HL-60 (cell line): ENCODE measurements at regions not wholly inside any gene's neighbourhood (a gene's known extent, or its start where the extent isn't known, plus 50 kb on each side); places are given as distances from the start of the nearest gene placed in this dataset.

Source experiments
- GABPA ChIP-seq: IDR thresholded peaks from 2 replicates; pipeline ENCODE4 v1.6.1; 2012; ENCODE audit warnings: low read depth
- POLR2AphosphoS5 ChIP-seq: IDR thresholded peaks from 2 replicates; pipeline ENCODE4 v1.6.1; 2012; ENCODE audit warnings: low read depth
- TF ChIP-seq, protein P1 (sequence below): IDR thresholded peaks from one replicate; pipeline ENCODE4 v1.5.1; 2011; ENCODE audit warnings: low read length, control low read depth, inconsistent platforms; ENCODE audit not compliant: insufficient read depth
- TF ChIP-seq, protein P2 (sequence below): IDR thresholded peaks from 2 replicates; pipeline ENCODE4 v1.6.1; 2012; ENCODE audit warnings: low read depth; ENCODE audit not compliant: insufficient replicate concordance

DNA sequence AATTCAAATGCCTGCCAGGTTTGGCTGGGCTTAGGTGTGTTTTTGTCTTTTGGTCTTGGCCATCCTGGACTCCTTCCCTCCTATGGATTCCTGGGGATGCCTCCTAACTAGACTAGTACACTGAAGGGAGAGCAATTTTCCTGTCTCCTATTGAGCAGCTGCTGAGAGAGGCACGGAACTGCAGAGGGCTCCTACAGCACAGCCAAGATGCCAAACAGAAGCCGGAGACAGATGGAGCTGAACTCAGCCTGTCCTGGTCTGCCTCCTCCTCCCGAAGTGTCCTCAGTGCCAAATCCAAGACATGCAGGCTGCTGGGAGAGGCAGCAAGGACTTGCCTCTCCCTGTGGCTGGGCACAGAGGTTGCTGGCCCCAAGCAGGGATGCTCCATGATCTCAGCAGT, 256.6 kb upstream of the PROK2 start:
- TF ChIP-seq, protein P1, sequence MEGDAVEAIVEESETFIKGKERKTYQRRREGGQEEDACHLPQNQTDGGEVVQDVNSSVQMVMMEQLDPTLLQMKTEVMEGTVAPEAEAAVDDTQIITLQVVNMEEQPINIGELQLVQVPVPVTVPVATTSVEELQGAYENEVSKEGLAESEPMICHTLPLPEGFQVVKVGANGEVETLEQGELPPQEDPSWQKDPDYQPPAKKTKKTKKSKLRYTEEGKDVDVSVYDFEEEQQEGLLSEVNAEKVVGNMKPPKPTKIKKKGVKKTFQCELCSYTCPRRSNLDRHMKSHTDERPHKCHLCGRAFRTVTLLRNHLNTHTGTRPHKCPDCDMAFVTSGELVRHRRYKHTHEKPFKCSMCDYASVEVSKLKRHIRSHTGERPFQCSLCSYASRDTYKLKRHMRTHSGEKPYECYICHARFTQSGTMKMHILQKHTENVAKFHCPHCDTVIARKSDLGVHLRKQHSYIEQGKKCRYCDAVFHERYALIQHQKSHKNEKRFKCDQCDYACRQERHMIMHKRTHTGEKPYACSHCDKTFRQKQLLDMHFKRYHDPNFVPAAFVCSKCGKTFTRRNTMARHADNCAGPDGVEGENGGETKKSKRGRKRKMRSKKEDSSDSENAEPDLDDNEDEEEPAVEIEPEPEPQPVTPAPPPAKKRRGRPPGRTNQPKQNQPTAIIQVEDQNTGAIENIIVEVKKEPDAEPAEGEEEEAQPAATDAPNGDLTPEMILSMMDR = no peak
- TF ChIP-seq POLR2AphosphoS5 = no peak
- TF ChIP-seq GABPA = no peak
- TF ChIP-seq, protein P2, sequence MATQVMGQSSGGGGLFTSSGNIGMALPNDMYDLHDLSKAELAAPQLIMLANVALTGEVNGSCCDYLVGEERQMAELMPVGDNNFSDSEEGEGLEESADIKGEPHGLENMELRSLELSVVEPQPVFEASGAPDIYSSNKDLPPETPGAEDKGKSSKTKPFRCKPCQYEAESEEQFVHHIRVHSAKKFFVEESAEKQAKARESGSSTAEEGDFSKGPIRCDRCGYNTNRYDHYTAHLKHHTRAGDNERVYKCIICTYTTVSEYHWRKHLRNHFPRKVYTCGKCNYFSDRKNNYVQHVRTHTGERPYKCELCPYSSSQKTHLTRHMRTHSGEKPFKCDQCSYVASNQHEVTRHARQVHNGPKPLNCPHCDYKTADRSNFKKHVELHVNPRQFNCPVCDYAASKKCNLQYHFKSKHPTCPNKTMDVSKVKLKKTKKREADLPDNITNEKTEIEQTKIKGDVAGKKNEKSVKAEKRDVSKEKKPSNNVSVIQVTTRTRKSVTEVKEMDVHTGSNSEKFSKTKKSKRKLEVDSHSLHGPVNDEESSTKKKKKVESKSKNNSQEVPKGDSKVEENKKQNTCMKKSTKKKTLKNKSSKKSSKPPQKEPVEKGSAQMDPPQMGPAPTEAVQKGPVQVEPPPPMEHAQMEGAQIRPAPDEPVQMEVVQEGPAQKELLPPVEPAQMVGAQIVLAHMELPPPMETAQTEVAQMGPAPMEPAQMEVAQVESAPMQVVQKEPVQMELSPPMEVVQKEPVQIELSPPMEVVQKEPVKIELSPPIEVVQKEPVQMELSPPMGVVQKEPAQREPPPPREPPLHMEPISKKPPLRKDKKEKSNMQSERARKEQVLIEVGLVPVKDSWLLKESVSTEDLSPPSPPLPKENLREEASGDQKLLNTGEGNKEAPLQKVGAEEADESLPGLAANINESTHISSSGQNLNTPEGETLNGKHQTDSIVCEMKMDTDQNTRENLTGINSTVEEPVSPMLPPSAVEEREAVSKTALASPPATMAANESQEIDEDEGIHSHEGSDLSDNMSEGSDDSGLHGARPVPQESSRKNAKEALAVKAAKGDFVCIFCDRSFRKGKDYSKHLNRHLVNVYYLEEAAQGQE = no peak
